HepG2 (cell line): ENCODE measurements at regions not wholly inside any gene's neighbourhood (a gene's known extent, or its start where the extent isn't known, plus 50 kb on each side); places are given as distances from the start of the nearest gene placed in this dataset.

Experiments used
- ATAC-seq: fragments of 200-7000 bp; cut with Tn5 transposase; 3 replicates; pipeline ENCODE4 v1.9.1; 2020; ENCODE audit warnings: mild to moderate bottlenecking, moderate library complexity
- BruUV-seq: library from RNA; stranded (reverse); fragments of 400-500 nt; replicated peaks from 2 replicates; lab custom pipeline; 2021; lab: Mats Ljungman, UMichigan
- CTCF ChIA-PET: fragments of 300-600 bp; formaldehyde crosslinking; extraction: SDS; loops from one replicate; lab custom pipeline; 2021; ENCODE audit warnings: low total read pairs, inconsistent platforms, low intra/inter-chr PET ratio; lab: Yijun Ruan, JAX
- POLR2A ChIA-PET: fragments of 350-600 bp; sonication (Branson Sonifier 250); formaldehyde crosslinking; loops from one replicate; lab custom pipeline; 2020; ENCODE audit warnings: antibody characterized with exemption, inconsistent platforms; lab: Yijun Ruan, JAX
- DNase-seq: peaks from one replicate; pipeline ENCODE4 v3.0.0-alpha.2; 2015; ENCODE audit warnings: low spot score
- FAIRE-seq: peaks from 3 replicates; lab custom pipeline; 2011; peaks lifted over from hg19 to GRCh38; lab: Jason Lieb, UNC
- H2AFZ ChIP-seq: one replicate; pipeline ENCODE4 v1.6.1; 2011; ENCODE audit warnings: low read length, inconsistent platforms
- H3K27ac ChIP-seq: fragments of 300-600 bp; 3 replicates; pipeline ENCODE4 v1.8.0; 2011; ENCODE audit warnings: mixed run types, mild to moderate bottlenecking, mixed read lengths, low read length, inconsistent platforms; ENCODE audit not compliant: insufficient read depth; ENCODE audit errors: extremely low read length
- H3K27me3 ChIP-seq, 2 experiments: fragments of 200-600 bp in 1 of 2; 2 replicates in 1 of 2; 3 replicates in 1 of 2; pipeline versions ENCODE4 v1.6.0 to v1.8.0; 2011; ENCODE audit warnings: low read length in 2 of 2, mild to moderate bottlenecking in 2 of 2, moderate library complexity in 2 of 2, inconsistent platforms in 1 of 2; ENCODE audit not compliant: insufficient read depth in 2 of 2, control insufficient read depth in 1 of 2
- H3K36me3 ChIP-seq, 2 experiments: fragments of 200-600 bp in 1 of 2; replicated peaks in 1 of 2; 2 replicates in 1 of 2; 3 replicates in 1 of 2; pipeline versions ENCODE4 v1.5.1 to v1.8.0; 2011; ENCODE audit warnings: low read length in 2 of 2, inconsistent platforms in 1 of 2; ENCODE audit not compliant: insufficient read depth in 2 of 2, control insufficient read depth in 1 of 2
- H3K4me1 ChIP-seq: 2 replicates; pipeline ENCODE4 v1.5.1; 2012; ENCODE audit warnings: low read length, inconsistent platforms; ENCODE audit not compliant: insufficient read depth
- H3K4me2 ChIP-seq: 2 replicates; pipeline ENCODE4 v1.6.0; 2011; ENCODE audit warnings: low read depth, low read length, inconsistent platforms
- H3K4me3 ChIP-seq, 3 experiments: fragments of 200-600 bp in 1 of 3; sonication (generic), shearing (Covaris generic) in 1 of 3; replicated peaks in 1 of 3; 2 replicates each; pipeline ENCODE4 v1.5.1; 2011 to 2016; ENCODE audit warnings: low read length in 3 of 3, inconsistent platforms in 2 of 3, low read depth in 2 of 3, mild to moderate bottlenecking in 2 of 3, control low read depth in 1 of 3, mixed read lengths in 1 of 3; ENCODE audit not compliant: insufficient read depth in 1 of 3
- H3K79me2 ChIP-seq: one replicate; pipeline ENCODE4 v1.6.1; 2011; ENCODE audit warnings: low read length, inconsistent platforms; ENCODE audit not compliant: insufficient read depth
- H3K9ac ChIP-seq: 2 replicates; pipeline ENCODE4 v1.6.0; 2011; ENCODE audit warnings: mild to moderate bottlenecking, low read depth, low read length, inconsistent platforms; ENCODE audit not compliant: insufficient read depth
- H3K9me3 ChIP-seq: 2 replicates; pipeline ENCODE4 v1.5.1; 2012; ENCODE audit warnings: mild to moderate bottlenecking, low read length
- H4K20me1 ChIP-seq: 2 replicates; pipeline ENCODE4 v1.6.0; 2011; ENCODE audit warnings: inconsistent platforms, mild to moderate bottlenecking, low read length, moderate library complexity; ENCODE audit not compliant: insufficient read depth
- BCLAF1 ChIP-seq: fragments of 450-650 bp; IDR thresholded peaks from 2 replicates; pipeline ENCODE4 v1.6.1; 2017; ENCODE audit warnings: mild to moderate bottlenecking
- CTCF ChIP-seq: sonication (generic); formaldehyde crosslinking; IDR thresholded peaks from 2 replicates; pipeline ENCODE4 v1.5.0; 2020; ENCODE audit warnings: mild to moderate bottlenecking, missing genetic modification reagents, moderate library complexity
- DPF2 ChIP-seq: sonication (generic); formaldehyde crosslinking; IDR thresholded peaks from 2 replicates; pipeline ENCODE4 v1.4.0; 2020; ENCODE audit warnings: mild to moderate bottlenecking, low read depth, missing genetic modification reagents, borderline replicate concordance
- HMG20B ChIP-seq: conservative IDR thresholded peaks from 2 replicates; pipeline ENCODE4 v1.6.1; 2016; ENCODE audit warnings: missing genetic modification reagents, missing compliant biosample characterization
- JUND ChIP-seq: sonication (generic); formaldehyde crosslinking; IDR thresholded peaks from 2 replicates; pipeline ENCODE4 v1.8.0; 2022; ENCODE audit warnings: mild to moderate bottlenecking, missing genetic modification reagents
- NCOA1 ChIP-seq: sonication (generic); formaldehyde crosslinking; IDR thresholded peaks from 2 replicates; pipeline ENCODE4 v1.9.0; 2021; ENCODE audit warnings: missing genetic modification reagents
- PITX1 ChIP-seq: sonication (generic); formaldehyde crosslinking; IDR thresholded peaks from 2 replicates; pipeline ENCODE4 v1.5.1; 2020; ENCODE audit warnings: mild to moderate bottlenecking, missing genetic modification reagents
- RELA ChIP-seq: sonication (generic); formaldehyde crosslinking; IDR thresholded peaks from 2 replicates; pipeline ENCODE4 v1.4.0; 2020; ENCODE audit warnings: missing genetic modification reagents
- ZMAT5 ChIP-seq: sonication (generic); formaldehyde crosslinking; IDR thresholded peaks from 2 replicates; pipeline ENCODE4 v1.5.0; 2020; ENCODE audit warnings: mild to moderate bottlenecking, low read depth, missing genetic modification reagents, borderline replicate concordance
- ZNF136 ChIP-seq: sonication (generic); formaldehyde crosslinking; IDR thresholded peaks from 2 replicates; pipeline ENCODE4 v1.8.1; 2022; ENCODE audit warnings: low read depth, mild to moderate bottlenecking, moderate library complexity, missing genetic modification reagents
- ZNF17 ChIP-seq: sonication (generic); formaldehyde crosslinking; IDR thresholded peaks from 2 replicates; pipeline ENCODE4 v1.5.0; 2020; ENCODE audit warnings: mild to moderate bottlenecking, missing genetic modification reagents
- ZNF335 ChIP-seq: sonication (generic); formaldehyde crosslinking; IDR thresholded peaks from 2 replicates; pipeline ENCODE4 v1.4.0; 2020; ENCODE audit warnings: missing genetic modification reagents
- ZNF382 ChIP-seq: sonication (generic); formaldehyde crosslinking; IDR thresholded peaks from 2 replicates; pipeline ENCODE4 v1.5.0; 2020; ENCODE audit warnings: missing genetic modification reagents, mild to moderate bottlenecking, borderline replicate concordance
- WGBS: methylation state at CpG from one replicate; pipeline ENCODE4 v1.1.6; 2017; ENCODE audit warnings: low lambda C conversion rate; 5-methylcytosine and 5-hydroxymethylcytosine counted together
- in situ Hi-C: cut with HindIII; loops from 2 replicates; pipeline ENCODE4 v1.10.0; 2017; ENCODE audit warnings: low pct_unique_long_range_greater_than_20kb; ENCODE audit not compliant: extremely low pct_ligation_motif_present
- intact Hi-C: fragments of 100-400 bp; cut with micrococcal nuclease; formaldehyde crosslinking; loops from one replicate; pipeline ENCODE4 v1.10.0; 2022; ENCODE audit not compliant: unreplicated experiment
- TF ChIP-seq, protein P1 (sequence below): sonication (generic); formaldehyde crosslinking; IDR thresholded peaks from 2 replicates; pipeline ENCODE4 v1.5.1; 2020; ENCODE audit warnings: missing genetic modification reagents, mild to moderate bottlenecking, borderline replicate concordance

GRCh38 chrY:7818924-7819323 is 907.4 kb upstream of the AMELY start (continued):
- TF ChIP-seq ZNF382 (CRISPR knock-in tag): no peak
- TF ChIP-seq ZNF17 (CRISPR knock-in tag): no peak
- no peak for TF ChIP-seq ZNF136 (CRISPR knock-in tag)
- TF ChIP-seq, protein P1, sequence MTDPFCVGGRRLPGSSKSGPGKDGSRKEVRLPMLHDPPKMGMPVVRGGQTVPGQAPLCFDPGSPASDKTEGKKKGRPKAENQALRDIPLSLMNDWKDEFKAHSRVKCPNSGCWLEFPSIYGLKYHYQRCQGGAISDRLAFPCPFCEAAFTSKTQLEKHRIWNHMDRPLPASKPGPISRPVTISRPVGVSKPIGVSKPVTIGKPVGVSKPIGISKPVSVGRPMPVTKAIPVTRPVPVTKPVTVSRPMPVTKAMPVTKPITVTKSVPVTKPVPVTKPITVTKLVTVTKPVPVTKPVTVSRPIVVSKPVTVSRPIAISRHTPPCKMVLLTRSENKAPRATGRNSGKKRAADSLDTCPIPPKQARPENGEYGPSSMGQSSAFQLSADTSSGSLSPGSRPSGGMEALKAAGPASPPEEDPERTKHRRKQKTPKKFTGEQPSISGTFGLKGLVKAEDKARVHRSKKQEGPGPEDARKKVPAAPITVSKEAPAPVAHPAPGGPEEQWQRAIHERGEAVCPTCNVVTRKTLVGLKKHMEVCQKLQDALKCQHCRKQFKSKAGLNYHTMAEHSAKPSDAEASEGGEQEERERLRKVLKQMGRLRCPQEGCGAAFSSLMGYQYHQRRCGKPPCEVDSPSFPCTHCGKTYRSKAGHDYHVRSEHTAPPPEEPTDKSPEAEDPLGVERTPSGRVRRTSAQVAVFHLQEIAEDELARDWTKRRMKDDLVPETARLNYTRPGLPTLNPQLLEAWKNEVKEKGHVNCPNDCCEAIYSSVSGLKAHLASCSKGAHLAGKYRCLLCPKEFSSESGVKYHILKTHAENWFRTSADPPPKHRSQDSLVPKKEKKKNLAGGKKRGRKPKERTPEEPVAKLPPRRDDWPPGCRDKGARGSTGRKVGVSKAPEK: no peak
- peak; percentile 48 for TF ChIP-seq CTCF (CRISPR knock-in tag)
- TF ChIP-seq JUND (CRISPR knock-in tag): no peak
- no peak for TF ChIP-seq DPF2

- 0% methylated on average over 1 of the region's 1 CpG for WGBS
- H3K4me3 ChIP-seq: no peak overlapping the region
- BruUV-seq: no TSS peak
- H3K4me1 ChIP-seq: no peaks in the 10 kb centered on the region
- H3K79me2 ChIP-seq: no peaks in the 10 kb centered on the region
- no peak overlapping the region for H3K27ac ChIP-seq
- CTCF ChIA-PET: no interaction called here
- POLR2A ChIA-PET: no interaction called here
- ATAC-seq (no peak), FAIRE-seq (no peak), DNase-seq (no peak)
- no peaks in the 10 kb centered on the region for H3K36me3 ChIP-seq
- intact Hi-C loops (no loop called here), in situ Hi-C loops (no loop called here)
- no peak overlapping the region for H3K9ac ChIP-seq
- no peak overlapping the region for H3K4me2 ChIP-seq
- no peaks in the 10 kb centered on the region for H3K27me3 ChIP-seq
- TF ChIP-seq HMG20B (CRISPR knock-in tag): no peak
- no peak for TF ChIP-seq PITX1 (CRISPR knock-in tag)
- TF ChIP-seq ZNF335 (CRISPR knock-in tag): no peak
- no peak for TF ChIP-seq RELA
- no peak for TF ChIP-seq BCLAF1
- TF ChIP-seq ZMAT5: no peak
- TF ChIP-seq NCOA1 (CRISPR knock-in tag): no peak
- H2AFZ ChIP-seq: no peak overlapping the region
- no peaks in the 10 kb centered on the region for H3K9me3 ChIP-seq
- no peaks in the 10 kb centered on the region for H4K20me1 ChIP-seq
Observed at GRCh38 chrY:7816567-7816966, 905.0 kb upstream of the AMELY start.
